ENCODE measurements at regions not wholly inside any gene's neighbourhood (a gene's known extent, or its start where the extent isn't known, plus 50 kb on each side); places are given as distances from the start of the nearest gene placed in this dataset.

DNA sequence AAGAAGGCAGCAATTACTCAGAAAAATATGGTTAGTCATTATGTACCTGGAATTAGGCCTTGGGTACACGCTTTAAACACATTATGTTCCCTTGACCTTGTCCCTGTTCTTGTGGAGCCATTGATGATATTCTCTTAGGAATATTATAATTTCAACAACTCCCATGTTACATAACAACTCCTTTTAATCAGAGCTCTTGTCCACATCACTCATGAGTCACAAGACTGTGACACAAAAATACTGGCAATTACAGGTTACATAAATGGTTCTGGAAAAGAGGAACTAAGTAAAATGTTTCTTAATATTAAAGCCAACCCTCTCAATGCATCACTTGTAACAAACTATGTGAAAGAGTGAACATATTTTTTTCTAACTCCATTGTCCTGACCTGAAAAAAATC is 143.8 kb upstream of the PCLO start:
- no peak overlapping the region for H4K91ac ChIP-seq (ENCODE audit: insufficient read length, low read depth, low read length)
- H3K27me3 Mint-ChIP-seq (ENCODE audit: low read depth) = no peaks in the 10 kb centered on the region
- no peak overlapping the region for H3K14ac ChIP-seq (ENCODE audit: insufficient read depth, low read length)
- H3K36me3 Mint-ChIP-seq (ENCODE audit: insufficient read depth in 1 of 3, low read depth in 3 of 3) = no peaks in the 10 kb centered on the region
- no peak overlapping the region for H3K9ac ChIP-seq (ENCODE audit: extremely low read depth, insufficient read length, low read length)
- no peak overlapping the region for H3K4me2 ChIP-seq (ENCODE audit: insufficient read depth, insufficient read length, low read length)
- H3K79me1 ChIP-seq (ENCODE audit: insufficient read depth, low read depth, low read length, poor library complexity, severe bottlenecking) = no peaks in the 10 kb centered on the region
- TF ChIP-seq, protein P1, sequence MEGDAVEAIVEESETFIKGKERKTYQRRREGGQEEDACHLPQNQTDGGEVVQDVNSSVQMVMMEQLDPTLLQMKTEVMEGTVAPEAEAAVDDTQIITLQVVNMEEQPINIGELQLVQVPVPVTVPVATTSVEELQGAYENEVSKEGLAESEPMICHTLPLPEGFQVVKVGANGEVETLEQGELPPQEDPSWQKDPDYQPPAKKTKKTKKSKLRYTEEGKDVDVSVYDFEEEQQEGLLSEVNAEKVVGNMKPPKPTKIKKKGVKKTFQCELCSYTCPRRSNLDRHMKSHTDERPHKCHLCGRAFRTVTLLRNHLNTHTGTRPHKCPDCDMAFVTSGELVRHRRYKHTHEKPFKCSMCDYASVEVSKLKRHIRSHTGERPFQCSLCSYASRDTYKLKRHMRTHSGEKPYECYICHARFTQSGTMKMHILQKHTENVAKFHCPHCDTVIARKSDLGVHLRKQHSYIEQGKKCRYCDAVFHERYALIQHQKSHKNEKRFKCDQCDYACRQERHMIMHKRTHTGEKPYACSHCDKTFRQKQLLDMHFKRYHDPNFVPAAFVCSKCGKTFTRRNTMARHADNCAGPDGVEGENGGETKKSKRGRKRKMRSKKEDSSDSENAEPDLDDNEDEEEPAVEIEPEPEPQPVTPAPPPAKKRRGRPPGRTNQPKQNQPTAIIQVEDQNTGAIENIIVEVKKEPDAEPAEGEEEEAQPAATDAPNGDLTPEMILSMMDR (conservative IDR thresholded peaks at IDR 0.05) = no peak
- H3K79me2 ChIP-seq (ENCODE audit: insufficient read depth, low read length) = no peaks in the 10 kb centered on the region
- H2BK15ac ChIP-seq (ENCODE audit: low read depth, low read length) = no peak overlapping the region
- H3K27ac ChIP-seq (ENCODE audit: insufficient read length, low read depth, low read length) = no peak overlapping the region
- H2BK120ac ChIP-seq (ENCODE audit: low read depth, low read length, poor library complexity, severe bottlenecking) = no peak overlapping the region
- H2BK12ac ChIP-seq (ENCODE audit: insufficient read length, low read depth, low read length) = no peak overlapping the region
- WGBS (ENCODE audit: extremely low coverage, insufficient read length, low lambda C conversion rate) = no CpG with 5 or more reads among the region's 1 CpG
- no peak overlapping the region for H3K56ac ChIP-seq (ENCODE audit: insufficient read length, low read depth, low read length)
- no peaks in the 10 kb centered on the region for H3K9me3 ChIP-seq (ENCODE audit: control insufficient read depth, low read depth, low read length)
- H3K4me3 Mint-ChIP-seq = no peak overlapping the region
- H2BK5ac ChIP-seq (ENCODE audit: insufficient read length, low read length) = no peak overlapping the region
- H3K27ac Mint-ChIP-seq = no peak overlapping the region
- H2AK5ac ChIP-seq (ENCODE audit: insufficient read length, low read length) = no peak overlapping the region
- no peaks in the 10 kb centered on the region for H4K20me1 ChIP-seq (ENCODE audit: control insufficient read depth, insufficient read depth, insufficient read length)
- no peak overlapping the region for H4K5ac ChIP-seq (ENCODE audit: insufficient read length, low read depth, low read length)
- no peaks in the 10 kb centered on the region for H3K9me3 Mint-ChIP-seq
- H3T11ph ChIP-seq (ENCODE audit: low read length) = no peak overlapping the region
- H2BK20ac ChIP-seq (ENCODE audit: low read depth, low read length, poor library complexity, severe bottlenecking) = no peak overlapping the region
- no peaks in the 10 kb centered on the region for H3K23me2 ChIP-seq (ENCODE audit: insufficient read length, low read depth, low read length, poor library complexity, severe bottlenecking)
- H3K4me1 ChIP-seq (ENCODE audit: insufficient read depth, low read length) = no peaks in the 10 kb centered on the region
- no peak overlapping the region for H4K8ac ChIP-seq (replicated peaks; ENCODE audit: insufficient read length, low read depth, low read length)
- no peak overlapping the region for H3K4ac ChIP-seq (ENCODE audit: low read depth, low read length)
- H3K4me1 Mint-ChIP-seq = no peaks in the 10 kb centered on the region
- no peak overlapping the region for H3K18ac ChIP-seq (ENCODE audit: insufficient read length, low read depth, low read length)
- no peak overlapping the region for H3K23ac ChIP-seq (ENCODE audit: insufficient read length, low read depth, low read length)
- no peak overlapping the region for H2AFZ ChIP-seq (ENCODE audit: low read length)
- no peak for DNase-seq
- no peaks in the 10 kb centered on the region for H3K27me3 ChIP-seq (ENCODE audit: insufficient read depth, low read length)

All from H9 (cell line).